ENCODE measurements at regions not wholly inside any gene's neighbourhood (a gene's known extent, or its start where the extent isn't known, plus 50 kb on each side); places are given as distances from the start of the nearest gene placed in this dataset.

- no peak overlapping the region for H3K4me3 ChIP-seq (ENCODE audit: control extremely low read depth in 1 of 5, extremely low read depth in 1 of 5, insufficient read depth in 1 of 5, low read depth in 2 of 5, low read length in 4 of 5)
- no peak overlapping the region for H2AFZ ChIP-seq (ENCODE audit: insufficient read depth, low read depth, low read length, poor library complexity, severe bottlenecking)
- no peaks in the 10 kb centered on the region for H3K36me3 ChIP-seq (replicated peaks in 1 of 2; ENCODE audit: control extremely low read depth in 1 of 2, control insufficient read depth in 1 of 2, extremely low read depth in 1 of 2, insufficient read depth in 2 of 2, low read length in 1 of 2)
- H3K9me3 ChIP-seq (ENCODE audit: control extremely low read depth in 1 of 3, control insufficient read depth in 2 of 3, insufficient read depth in 1 of 3, low read length in 2 of 3) = no peaks in the 10 kb centered on the region
- 80% methylated on average over 5 of the region's 5 CpGs for WGBS (ENCODE audit: insufficient coverage)
- H3K79me2 ChIP-seq (ENCODE audit: control insufficient read depth, insufficient read depth, low read length) = no peaks in the 10 kb centered on the region
- no peaks in the 10 kb centered on the region for H3K9me3 Mint-ChIP-seq (ENCODE audit: insufficient read depth)
- H3K27me3 ChIP-seq (replicated peaks in 1 of 4; ENCODE audit: control extremely low read depth in 1 of 4, control insufficient read depth in 3 of 4, insufficient read depth in 4 of 4, low read length in 3 of 4) = peaks cover 0 to 2% (median 0%) of the 10 kb centered on the region in 4 experiments
- H3K4me1 ChIP-seq (ENCODE audit: control insufficient read depth in 2 of 2, insufficient read depth in 2 of 2, low read length in 2 of 2) = no peaks in the 10 kb centered on the region
- no peaks in the 10 kb centered on the region for H3K27me3 Mint-ChIP-seq
- ChIA-PET CTCF (no interaction called here), POLR2A (no interaction called here)
- no peaks in the 10 kb centered on the region for H4K20me1 ChIP-seq (ENCODE audit: control insufficient read depth, insufficient read depth, low read length, poor library complexity, severe bottlenecking)
- intact Hi-C loops (cut with micrococcal nuclease) = no loop called here
- H3K9ac ChIP-seq (ENCODE audit: low read length) = no peak overlapping the region
- H3K27ac ChIP-seq (ENCODE audit: low read length in 2 of 2) = no peak overlapping the region
- no peak for ATAC-seq (ENCODE audit: low read depth)
- H3K4me3 Mint-ChIP-seq = no peak overlapping the region
- no peak overlapping the region for H3K4me2 ChIP-seq (replicated peaks; ENCODE audit: low read depth, low read length, poor library complexity, severe bottlenecking)
- no peak for DNase-seq
- no peaks in the 10 kb centered on the region for H3K4me1 Mint-ChIP-seq
- TF ChIP-seq, protein P1, sequence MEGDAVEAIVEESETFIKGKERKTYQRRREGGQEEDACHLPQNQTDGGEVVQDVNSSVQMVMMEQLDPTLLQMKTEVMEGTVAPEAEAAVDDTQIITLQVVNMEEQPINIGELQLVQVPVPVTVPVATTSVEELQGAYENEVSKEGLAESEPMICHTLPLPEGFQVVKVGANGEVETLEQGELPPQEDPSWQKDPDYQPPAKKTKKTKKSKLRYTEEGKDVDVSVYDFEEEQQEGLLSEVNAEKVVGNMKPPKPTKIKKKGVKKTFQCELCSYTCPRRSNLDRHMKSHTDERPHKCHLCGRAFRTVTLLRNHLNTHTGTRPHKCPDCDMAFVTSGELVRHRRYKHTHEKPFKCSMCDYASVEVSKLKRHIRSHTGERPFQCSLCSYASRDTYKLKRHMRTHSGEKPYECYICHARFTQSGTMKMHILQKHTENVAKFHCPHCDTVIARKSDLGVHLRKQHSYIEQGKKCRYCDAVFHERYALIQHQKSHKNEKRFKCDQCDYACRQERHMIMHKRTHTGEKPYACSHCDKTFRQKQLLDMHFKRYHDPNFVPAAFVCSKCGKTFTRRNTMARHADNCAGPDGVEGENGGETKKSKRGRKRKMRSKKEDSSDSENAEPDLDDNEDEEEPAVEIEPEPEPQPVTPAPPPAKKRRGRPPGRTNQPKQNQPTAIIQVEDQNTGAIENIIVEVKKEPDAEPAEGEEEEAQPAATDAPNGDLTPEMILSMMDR (IDR thresholded peaks at IDR 0.05) = no peak
- TF ChIP-seq EZH2 (IDR thresholded peaks at IDR 0.05; ENCODE audit: borderline replicate concordance, insufficient read depth, low read depth, low read length, poor library complexity, severe bottlenecking) = no peak
- H3K27ac Mint-ChIP-seq = no peak overlapping the region
Measured at GRCh38 chr11:27203077-27203647, 159.9 kb downstream of the CCDC34 start.

GRCh38 chr11:27201454-27202302 is 161.1 kb downstream of the BBOX1 start:
- Mint-ChIP-seq H3K27me3 (no peaks in the 10 kb centered on the region), H3K9me3 (ENCODE audit: insufficient read depth) (no peaks in the 10 kb centered on the region), H3K4me1 (no peaks in the 10 kb centered on the region), H3K4me3 (no peak overlapping the region), H3K27ac (no peak overlapping the region)
- intact Hi-C loops (cut with micrococcal nuclease) = no loop called here
- Histone ChIP-seq H4K20me1 (ENCODE audit: control insufficient read depth, insufficient read depth, low read length, poor library complexity, severe bottlenecking) (no peaks in the 10 kb centered on the region), H3K79me2 (ENCODE audit: control insufficient read depth, insufficient read depth, low read length) (no peaks in the 10 kb centered on the region), H2AFZ (ENCODE audit: insufficient read depth, low read depth, low read length, poor library complexity, severe bottlenecking) (no peak overlapping the region), H3K4me2 (replicated peaks; ENCODE audit: low read depth, low read length, poor library complexity, severe bottlenecking) (no peak overlapping the region), H3K4me3 (ENCODE audit: control extremely low read depth in 1 of 5, extremely low read depth in 1 of 5, insufficient read depth in 1 of 5, low read depth in 2 of 5, low read length in 4 of 5) (no peak overlapping the region), H3K27ac (ENCODE audit: low read length in 2 of 2) (no peak overlapping the region), H3K9ac (ENCODE audit: low read length) (no peak overlapping the region), H3K4me1 (ENCODE audit: control insufficient read depth in 2 of 2, insufficient read depth in 2 of 2, low read length in 2 of 2) (no peaks in the 10 kb centered on the region), H3K36me3 (replicated peaks in 1 of 2; ENCODE audit: control extremely low read depth in 1 of 2, control insufficient read depth in 1 of 2, extremely low read depth in 1 of 2, insufficient read depth in 2 of 2, low read length in 1 of 2) (no peaks in the 10 kb centered on the region), H3K27me3 (replicated peaks in 1 of 4; ENCODE audit: control extremely low read depth in 1 of 4, control insufficient read depth in 3 of 4, insufficient read depth in 4 of 4, low read length in 3 of 4) (peaks cover 0 to 2% (median 0%) of the 10 kb centered on the region in 4 experiments), H3K9me3 (ENCODE audit: control extremely low read depth in 1 of 3, control insufficient read depth in 2 of 3, insufficient read depth in 1 of 3, low read length in 2 of 3) (no peaks in the 10 kb centered on the region)
- TF ChIP-seq EZH2 (IDR thresholded peaks at IDR 0.05; ENCODE audit: borderline replicate concordance, insufficient read depth, low read depth, low read length, poor library complexity, severe bottlenecking) = no peak
- ChIA-PET CTCF (interaction anchor here (1.1 kb wide), 1 partner anchor 284 kb away, joined by 3 read pairs; no protein-coding TSS in a partner anchor), POLR2A (no interaction called here)
- 82% methylated on average over 4 of the region's 10 CpGs for WGBS (ENCODE audit: insufficient coverage)
- DNase-seq = no peak
- ATAC-seq (ENCODE audit: low read depth) = no peak

Measured in B cell (primary cell).